NCI-H2029 (cell line): ENCODE measurements at regions not wholly inside any gene's neighbourhood (a gene's known extent, or its start where the extent isn't known, plus 50 kb on each side); places are given as distances from the start of the nearest gene placed in this dataset.
A peak's percentile ranks its signal among the peaks of the same experiment; 100 is the strongest.

ENCODE experiments used
- DNase-seq: peaks from one replicate; lab custom pipeline; 2025; lab: John Stamatoyannopoulos, UW

DNA sequence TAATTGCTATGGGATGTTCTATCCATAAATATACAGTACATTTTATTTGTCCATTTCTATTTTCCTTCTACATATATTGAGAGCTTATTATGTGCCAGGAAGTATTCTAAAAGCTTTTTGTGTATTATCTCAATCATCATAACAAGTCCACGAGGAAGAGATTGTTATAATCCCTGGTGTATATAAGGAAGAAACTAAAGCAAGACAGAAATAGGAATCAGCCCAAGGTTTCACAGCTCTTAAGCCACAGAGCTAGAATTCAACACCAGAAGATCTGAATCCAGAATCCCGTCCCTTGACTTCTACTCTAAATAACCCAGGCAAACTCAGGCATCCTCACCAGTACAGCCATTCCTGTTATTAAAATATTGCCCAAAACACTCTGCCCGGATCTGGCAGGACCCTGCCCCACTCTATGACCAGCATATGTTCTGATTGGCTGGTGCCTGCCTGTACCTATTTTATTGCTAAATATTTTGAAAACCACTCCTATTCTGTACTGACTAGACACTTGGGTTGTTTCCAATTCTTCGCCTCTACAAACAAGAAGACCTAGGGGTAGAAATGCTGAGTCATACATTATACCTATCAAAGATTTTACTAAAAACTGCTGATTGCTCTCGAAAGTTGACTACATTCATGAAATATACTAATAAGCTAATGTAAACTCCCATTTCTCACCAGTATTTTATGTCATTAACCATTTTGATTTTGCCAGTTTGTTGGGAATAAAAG, 297.4 kb downstream of the ENC1 start:
- peak; percentile 39 for DNase-seq

DNA sequence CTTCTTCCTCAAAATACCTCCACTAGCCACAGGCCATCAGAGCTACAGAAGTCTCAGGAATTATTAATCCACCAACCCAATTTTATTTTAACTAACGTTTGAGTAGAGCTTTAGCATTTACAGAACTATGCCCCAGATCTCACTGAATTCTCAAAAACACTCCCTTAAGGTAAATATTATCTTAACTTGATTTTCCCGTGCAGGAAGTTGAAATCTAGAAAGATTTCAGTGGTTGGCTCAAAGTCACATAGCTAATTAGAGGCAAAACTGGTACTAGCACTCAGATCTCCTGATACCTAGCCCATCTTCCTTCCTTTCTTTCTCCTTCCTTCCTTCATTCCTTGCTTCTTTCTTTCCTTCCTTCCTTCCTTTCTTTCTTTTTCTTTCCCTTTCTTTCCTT, 298.3 kb downstream of the ENC1 start:
- no peak for DNase-seq

DNA sequence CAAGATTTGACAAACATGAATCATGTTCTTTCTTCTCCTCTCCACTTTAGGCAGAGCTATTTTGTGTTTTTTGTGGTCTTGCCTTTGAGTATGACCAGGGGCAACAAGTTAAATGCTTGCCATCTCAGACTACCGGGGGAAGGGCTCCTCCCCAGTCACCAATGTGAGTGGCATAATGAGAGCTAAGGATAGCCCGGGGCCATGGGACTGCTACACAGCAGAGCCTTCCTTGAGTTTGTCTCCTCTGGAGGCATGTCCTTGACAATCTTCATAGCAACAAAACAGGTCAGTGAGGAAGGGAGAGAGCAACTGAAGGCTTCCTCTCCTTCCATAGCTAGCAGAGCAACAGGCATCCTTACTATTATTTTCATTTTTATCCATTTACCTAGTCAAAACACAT, 299.3 kb downstream of the ENC1 start:
- no peak for DNase-seq

DNA sequence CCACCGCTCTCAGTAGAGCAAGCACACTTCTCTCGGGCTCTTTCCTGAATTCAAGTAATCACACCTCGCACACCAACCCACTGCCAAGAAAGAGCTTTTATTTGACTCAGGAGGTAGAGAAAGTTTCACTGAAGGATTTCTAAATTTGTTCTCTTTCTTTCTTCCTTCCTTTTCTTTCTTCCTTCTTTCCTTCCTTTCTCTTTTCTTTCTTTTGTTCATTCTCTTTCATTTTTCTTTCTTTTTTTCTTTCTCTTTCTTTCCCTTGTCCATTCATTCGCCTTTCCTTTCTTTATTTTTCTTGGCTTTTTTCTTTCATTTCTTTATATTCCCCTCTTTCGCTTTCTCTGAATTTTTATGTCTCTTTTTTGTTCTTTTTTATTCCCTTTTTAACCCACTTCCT, 300.1 kb downstream of the ENC1 start:
- DNase-seq, result no peak

DNA sequence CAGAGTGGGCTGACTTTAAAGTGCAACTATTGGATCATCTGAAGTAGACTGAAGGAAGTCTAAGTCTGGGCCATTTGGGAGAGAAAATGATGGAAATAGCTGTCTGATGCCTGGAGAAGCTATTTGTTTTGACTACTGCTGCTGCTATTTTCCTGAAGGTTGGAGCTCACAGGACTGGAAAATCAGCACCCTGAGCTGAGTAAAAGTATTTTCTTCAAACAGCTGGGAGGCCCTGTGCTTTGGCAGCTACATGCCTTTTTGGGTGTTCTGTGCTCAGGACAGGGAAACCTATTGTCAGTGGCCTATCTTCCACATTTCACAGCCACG, 302.6 kb downstream of the ENC1 start:
- DNase-seq, result no peak

DNA sequence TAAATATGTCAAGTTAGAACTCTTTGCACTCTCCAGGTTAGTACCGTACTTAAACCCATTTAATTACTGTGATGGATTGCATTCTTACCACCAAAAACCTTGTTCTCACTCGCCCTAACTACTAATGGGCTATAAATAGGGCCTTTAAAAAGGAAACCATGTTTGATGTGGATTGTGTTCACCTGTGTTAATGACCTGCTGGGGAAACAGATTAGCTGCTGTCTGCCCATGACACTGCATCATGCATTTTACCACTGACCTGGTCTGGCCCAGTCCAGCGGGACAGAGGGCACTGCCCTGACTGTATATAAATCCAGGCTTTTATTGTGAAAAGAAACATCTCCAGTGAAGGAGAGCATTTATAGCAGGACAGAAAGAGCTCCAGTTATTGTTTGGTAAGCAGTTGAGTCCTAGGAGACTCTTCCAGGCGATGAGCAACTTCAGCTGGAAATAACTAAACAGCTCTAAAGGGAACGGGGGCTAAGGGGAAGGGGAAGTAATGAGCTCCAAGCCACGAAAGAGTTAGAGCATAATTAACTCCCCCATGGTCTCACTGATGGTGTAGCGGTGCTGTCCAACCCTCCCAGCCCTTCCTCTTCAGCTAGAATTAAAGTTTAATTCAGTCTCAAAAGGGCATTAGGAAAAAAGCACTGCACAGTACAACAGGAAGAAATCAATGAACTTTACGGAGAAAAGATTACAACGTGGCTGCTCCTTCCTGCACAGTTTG, 303.1 kb downstream of the ENC1 start:
- DNase-seq, result no peak

DNA sequence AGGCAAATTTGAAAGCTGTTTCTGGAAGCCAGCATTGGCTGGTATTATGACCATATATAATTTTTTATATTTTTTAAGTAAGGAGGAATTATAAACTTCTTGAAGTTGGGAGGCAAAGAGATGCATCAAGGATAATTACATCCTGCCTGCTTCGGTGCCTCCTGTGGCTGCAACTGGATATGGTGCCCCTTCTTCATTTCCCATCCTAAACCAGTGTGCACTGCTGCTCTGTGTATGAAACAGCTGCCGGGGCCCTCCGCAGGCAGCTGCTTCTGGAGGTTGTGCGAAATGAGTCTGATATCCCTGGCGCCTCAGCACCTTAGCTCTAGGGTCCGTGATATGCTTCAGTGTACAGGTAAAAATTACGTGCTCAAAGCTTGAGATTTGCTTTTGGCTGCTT, 304.2 kb downstream of the ENC1 start:
- no peak for DNase-seq

DNA sequence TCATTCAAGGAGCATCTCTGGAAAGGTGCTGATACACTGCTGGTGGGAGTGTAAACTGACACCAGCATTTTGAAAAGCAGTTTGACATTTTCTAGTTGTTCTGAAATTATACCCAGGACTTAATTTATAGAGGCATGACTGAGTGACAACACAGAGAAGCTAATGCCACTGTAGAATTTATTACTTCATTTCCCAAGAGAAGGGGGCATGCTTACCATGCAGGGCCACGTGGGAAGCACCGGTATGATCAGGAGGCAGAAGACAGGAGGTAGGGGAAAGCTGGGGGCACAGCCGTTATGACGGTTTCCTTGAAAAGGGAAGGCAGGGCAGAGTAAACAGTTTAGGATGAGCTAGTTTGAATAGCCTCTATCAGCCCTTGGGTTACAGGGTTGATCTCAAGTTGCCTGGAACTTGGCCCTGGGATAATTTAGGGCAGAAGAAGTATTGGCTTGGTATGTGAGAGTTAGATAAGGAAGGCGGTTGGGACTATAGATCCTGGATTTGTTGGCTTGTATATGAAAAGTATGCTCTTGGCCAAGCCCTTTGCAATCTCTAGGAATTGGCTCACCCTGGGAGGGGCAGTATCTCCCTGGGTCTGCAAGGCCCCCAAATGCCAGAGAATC, 305.7 kb downstream of the ENC1 start:
- DNase-seq, result no peak

DNA sequence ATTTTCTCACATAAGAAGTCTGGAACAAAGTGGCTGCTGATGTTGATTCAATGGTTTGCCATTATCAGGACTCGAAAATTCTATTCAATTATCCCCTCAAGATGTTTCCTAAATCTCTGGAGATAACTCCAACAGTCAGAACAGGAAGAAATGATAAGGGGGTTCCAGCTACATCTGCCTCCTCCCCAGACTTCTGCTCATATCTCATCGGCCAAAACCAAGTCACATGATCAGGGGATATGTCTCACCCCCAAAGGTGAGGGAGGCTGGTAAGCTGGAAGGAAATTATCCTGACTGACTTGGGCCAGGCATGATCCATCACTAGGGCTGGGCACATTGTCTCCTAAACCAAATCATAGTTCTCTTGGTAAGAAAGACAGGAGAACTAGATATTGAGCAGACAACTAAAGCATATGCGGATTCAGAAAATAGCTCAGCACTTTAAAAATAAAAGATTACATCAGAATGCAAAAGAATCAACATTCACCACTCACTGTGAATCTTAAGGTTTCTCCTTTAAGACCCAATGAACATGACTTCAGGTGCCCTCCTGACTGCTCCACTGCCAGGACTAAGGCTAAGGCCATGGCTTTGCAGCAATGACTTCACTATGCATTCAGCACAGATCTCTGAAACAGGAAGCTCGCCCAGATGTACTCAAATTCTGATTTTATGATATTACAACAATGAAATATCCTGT, 306.3 kb downstream of the ENC1 start:
- peak; percentile 39 for DNase-seq

DNA sequence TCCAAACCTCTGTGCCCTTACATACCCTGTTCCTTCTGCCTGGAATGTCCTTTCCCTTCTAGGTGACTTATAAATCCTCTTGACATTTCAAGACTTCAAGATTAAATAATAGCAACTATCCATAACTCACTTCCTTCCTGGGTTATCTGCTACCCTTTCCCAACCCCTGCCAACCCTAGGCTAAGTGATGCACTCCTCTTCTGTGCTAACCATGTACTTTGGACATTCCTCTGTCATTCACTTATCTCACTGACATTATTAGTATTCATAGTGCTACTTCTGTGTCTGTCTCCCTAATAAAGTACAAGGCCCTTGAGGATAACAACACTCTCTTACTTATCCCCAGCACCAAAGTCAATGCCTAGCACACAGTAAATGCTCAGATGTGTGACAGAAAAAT, 307.1 kb downstream of the ENC1 start:
- DNase-seq, result no peak

DNA sequence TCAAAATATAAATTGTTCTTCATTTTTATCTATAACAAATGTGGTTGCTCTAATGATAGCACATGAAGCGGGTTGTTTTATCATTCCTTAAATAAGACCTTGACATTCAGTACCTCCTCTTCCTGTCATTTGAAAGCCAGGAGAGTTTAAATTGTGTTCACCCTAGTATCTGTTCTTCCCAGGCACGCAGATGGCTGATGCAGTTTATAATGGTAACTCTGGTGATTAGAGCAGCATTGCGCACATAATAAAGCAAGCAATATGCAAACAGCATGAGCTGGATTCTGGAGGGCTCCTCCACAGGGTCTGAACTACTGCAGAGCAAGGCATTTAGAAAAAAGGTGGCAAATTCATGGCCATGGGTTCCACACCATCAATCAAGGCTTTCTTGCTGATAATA, 307.8 kb downstream of the ENC1 start:
- no peak for DNase-seq

DNA sequence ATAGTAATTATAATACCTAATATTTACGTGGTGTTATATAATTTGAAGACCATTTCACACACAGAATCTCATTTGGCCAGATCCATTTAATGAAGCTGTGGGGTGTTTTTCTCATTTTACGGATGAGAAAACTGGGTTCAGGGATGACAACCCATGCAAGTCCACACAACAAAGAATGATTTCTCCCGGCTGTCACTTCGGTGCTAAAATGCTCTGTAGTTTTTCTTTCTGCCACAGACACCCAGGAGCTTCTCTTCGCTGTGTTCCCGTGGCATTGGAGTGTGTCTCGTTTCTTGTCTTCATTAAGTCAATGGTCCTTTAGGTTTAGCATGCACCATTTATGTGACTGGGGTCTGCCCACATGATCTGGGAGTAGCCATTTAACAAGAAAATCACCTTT, 308.5 kb downstream of the ENC1 start:
- no peak for DNase-seq

DNA sequence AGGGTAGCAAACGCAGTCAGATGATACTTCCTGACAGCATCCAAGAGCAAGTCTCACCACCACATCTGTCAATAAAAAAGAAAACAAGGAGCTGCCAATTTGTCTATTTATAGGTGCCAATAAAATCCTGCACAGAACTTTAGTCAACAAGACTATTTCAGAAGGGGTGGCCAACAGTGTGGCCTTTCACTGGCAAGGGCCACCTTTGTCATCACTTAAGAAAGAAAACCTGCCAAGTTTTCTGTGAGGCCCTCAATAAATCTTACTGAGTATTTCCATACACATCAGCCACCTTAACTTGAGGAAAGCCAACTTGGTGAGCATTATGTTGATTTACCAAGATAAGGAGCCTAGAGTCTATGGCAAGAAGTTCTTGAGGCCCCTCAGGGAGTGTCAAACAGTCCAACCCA, 312.3 kb downstream of the ENC1 start:
- no peak for DNase-seq

DNA sequence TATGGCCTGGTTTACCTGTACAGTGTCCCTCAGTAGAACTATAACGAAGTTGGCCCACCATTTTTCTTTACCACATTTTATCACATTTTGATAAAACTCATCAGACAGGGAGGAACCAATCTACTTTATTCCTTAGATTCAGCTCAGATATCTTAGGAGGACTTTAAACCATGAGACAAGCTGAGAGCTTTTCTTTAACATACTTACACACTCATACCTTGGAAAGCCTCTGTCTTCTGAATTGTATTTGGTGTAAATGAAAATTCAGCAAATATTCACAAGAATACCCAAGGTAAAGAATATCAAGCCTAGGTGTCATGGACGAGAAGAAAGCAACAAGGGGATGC, 313.2 kb downstream of the ENC1 start:
- no peak for DNase-seq

DNA sequence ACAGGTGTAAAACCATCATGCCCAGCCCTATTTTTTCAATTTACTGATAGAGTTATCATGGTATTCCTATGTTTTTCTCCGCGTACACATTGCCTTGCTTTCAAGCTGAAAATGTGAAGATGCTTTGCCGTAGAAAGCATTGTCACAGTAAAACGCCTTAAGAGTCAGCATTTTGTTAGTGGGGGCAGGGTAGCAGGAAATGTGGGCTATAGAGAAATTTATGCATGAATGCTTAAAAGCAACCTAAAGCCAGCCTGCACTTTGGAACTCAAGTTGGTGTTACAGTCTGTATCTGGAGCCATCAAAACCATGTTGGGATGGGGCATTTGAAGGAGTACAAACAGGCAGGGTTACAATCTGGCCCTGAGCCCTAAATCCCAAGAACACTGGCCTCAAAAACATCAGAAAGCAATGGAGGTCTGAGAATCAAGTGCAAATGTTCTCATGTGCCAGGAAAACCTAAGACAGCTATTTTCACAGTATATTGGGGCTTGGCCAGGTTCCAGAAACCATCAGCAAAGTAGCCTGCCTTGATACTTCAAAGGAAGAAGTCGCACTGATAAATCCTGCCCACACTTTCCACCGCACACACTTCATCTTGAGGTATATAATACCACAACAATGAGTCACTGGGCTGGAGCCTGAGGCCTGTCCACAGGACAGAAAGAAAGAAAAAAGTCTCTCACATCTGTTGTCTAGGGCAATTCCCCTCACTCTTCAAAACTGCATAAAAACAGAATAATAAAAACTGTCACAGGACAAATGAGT, 313.8 kb downstream of the ENC1 start:
- peak; percentile 49 for DNase-seq

DNA sequence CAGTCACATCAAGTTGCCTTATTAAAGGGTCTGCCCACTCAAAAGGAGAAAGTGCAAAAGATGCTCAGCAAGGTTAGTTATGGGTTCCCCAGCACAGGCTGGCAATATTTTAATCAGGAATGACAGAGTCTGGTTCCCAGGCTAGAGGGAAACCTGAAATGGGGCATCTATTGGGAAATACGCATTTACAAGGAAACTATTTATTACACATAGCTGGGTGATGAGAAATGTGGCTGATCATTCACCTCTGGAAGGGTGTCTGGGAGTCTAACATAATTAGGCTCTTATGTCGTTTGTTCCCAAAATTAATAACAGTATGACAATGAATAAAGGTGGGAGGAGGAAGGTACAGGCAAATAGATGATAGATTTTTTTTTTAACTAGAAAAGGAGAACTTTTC, 314.7 kb downstream of the ENC1 start:
- DNase-seq, result no peak

DNA sequence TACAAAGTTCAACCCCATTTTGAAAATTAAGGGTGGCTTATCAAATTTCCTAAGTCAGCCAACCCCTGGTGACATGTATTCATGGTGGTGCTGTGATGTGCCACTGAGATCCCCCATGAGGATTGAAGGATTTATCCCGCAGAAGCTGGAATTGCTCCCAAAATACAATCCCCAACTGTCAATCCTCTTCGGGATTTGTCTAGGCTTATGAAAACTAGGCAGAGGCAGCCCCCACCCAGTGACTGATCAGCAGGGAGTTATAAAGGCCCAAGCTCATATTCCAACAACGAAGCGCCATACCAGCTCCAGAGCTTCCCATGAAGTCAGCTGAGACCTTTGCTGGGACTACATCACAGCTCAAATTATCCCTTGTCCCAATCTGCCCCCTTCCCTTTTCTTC, 316.0 kb downstream of the ENC1 start:
- DNase-seq, result no peak

DNA sequence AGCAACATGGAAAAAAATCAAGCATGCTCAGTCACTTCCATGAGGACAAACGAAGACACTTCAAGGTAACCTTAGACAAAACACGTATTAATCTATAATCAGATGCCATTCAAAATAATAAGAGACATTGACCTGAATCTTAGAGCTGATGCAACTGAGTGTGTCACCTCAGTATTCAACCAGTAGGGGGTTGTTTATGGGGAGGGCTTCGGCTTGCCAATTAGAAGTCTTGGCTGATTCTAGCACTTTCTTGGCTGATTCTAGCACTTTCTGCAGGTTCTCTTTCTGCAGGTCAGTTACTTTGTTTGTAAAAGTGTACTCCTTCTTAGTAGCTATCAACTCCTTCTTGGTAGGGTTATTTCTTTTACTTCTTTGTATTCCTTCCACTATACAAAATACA, 317.6 kb downstream of the ENC1 start:
- no peak for DNase-seq

DNA sequence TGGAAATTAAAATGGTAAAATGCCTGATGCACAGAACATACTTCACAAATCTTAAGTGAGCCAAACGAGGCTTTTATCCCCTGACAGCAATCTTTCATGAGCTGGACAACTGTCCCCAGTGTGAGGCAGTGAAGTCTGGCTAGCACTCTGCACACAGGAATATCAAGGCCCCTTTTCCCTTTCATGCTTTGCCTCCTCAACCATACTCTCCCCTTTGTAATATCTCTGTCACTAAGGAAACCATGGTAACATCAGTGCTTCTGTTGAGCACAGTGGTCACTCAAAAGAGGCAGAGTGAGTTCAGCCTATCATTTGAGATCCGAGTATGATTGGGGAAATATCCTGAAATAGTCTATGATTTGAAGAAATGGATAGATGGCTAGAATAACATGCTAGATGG, 318.3 kb downstream of the ENC1 start:
- DNase-seq, result no peak

DNA sequence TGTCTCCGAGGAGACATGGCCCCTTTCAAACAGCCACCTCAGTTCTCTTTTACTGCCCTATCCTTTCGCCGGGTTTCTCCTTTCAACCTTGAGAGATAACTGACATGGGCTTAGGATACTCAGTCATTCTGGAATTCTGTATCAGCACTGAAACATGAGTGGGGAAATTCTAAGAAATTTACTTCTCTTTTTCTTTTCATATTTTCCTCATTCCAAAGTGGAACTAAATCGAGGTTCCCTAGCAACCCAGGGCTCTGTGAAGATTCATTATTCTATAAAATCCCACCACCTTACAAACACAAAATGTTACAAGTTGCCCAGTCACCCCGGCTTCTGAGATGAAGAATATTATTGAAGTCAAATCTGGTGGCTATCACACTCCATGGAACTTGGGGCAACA, 319.2 kb downstream of the ENC1 start:
- no peak for DNase-seq

DNA sequence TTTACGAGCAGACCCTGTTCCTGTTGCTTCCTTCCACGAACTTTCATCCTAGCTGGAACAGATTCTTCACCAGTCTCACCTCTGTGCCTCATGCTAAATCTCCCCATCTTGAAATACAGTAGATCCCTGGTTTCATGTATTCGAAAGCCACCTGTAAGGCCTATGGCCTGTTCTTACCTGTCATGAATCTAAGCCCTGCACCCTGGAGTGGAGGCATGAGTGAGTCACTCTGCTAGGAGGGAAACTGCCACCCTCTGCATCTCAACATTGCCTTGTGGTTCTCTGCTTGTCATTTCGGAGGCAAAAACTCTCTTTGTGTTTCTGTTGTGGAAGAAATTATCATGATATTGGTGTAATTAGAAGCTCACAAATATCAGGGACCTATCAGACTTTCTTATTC, 320.0 kb downstream of the ENC1 start:
- DNase-seq, result no peak

DNA sequence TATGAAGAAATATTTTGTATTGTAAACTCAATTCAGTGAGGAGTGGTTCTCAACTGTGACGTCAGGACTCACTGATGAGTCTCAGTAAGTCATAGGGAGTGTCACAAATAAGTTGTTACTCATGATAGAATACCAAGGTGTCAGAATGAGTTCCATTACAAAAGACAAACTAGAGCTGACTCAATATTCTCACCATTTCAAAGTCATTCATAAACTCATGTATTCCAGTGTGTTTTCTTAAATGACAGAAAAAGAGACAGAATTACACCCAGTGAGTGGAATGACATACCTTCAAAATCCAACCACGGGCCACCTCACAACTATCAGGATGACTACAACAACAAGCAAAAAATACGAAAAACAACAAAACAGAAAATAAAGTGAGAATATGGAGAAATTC, 321.5 kb downstream of the ENC1 start:
- no peak for DNase-seq
